NOMO-1 (cell line): ENCODE measurements at regions not wholly inside any gene's neighbourhood (a gene's known extent, or its start where the extent isn't known, plus 50 kb on each side); places are given as distances from the start of the nearest gene placed in this dataset.
"Not testable (repeated sequence)": the region's sequence is repeated elsewhere in the genome, so short reads cannot be mapped to it uniquely, and the experiment has no call there.

Source experiments
- DNase-seq, 2 experiments: peaks; one replicate each; lab custom pipeline; 2025; ENCODE audit not compliant: unreplicated experiment in 2 of 2; lab: John Stamatoyannopoulos, UW

- no peak for DNase-seq
These were observed 563.9 kb upstream of the SEMA6A start for GRCh38 chr5:117138523-117138922.

GRCh38 chr5:117135851-117136250 is 561.2 kb upstream of the SEMA6A start:
- no peak for DNase-seq

- no peak for DNase-seq
These were observed 558.6 kb upstream of the SEMA6A start for GRCh38 chr5:117133198-117133597.

GRCh38 chr5:117131876-117132275 is 557.3 kb upstream of the SEMA6A start:
- DNase-seq, result no peak

- no peak for DNase-seq
These were observed 556.5 kb upstream of the SEMA6A start for GRCh38 chr5:117131048-117131679.

- no peak for DNase-seq
These were observed 543.9 kb upstream of the SEMA6A start for GRCh38 chr5:117118499-117118898.

- not testable (repeated sequence) for DNase-seq
These were observed 542.7 kb upstream of the SEMA6A start for GRCh38 chr5:117117314-117117713.

GRCh38 chr5:117110548-117110947 is 535.9 kb upstream of the SEMA6A start:
- no peak for DNase-seq

- no peak for DNase-seq
These were observed 533.2 kb upstream of the SEMA6A start for GRCh38 chr5:117107859-117108258.

- no peak for DNase-seq
These were observed 529.1 kb upstream of the SEMA6A start for GRCh38 chr5:117103703-117104102.

GRCh38 chr5:117102591-117102990 is 528.0 kb upstream of the SEMA6A start:
- DNase-seq, result no peak

- no peak for DNase-seq
These were observed 525.6 kb upstream of the SEMA6A start for GRCh38 chr5:117100176-117100575.

GRCh38 chr5:117098094-117098493 is 523.5 kb upstream of the SEMA6A start:
- no peak for DNase-seq

GRCh38 chr5:117095346-117096332 is 521.0 kb upstream of the SEMA6A start:
- no peak for DNase-seq

- no peak for DNase-seq
These were observed 519.6 kb upstream of the SEMA6A start for GRCh38 chr5:117094114-117094815.

- no peak for DNase-seq
These were observed 519.0 kb upstream of the SEMA6A start for GRCh38 chr5:117093653-117094052.

- DNase-seq, result no peak
These were observed 514.4 kb upstream of the SEMA6A start for GRCh38 chr5:117089001-117089400.

- no peak for DNase-seq
These were observed 513.6 kb upstream of the SEMA6A start for GRCh38 chr5:117088176-117088575.

- no peak for DNase-seq
These were observed 509.4 kb upstream of the SEMA6A start for GRCh38 chr5:117084067-117084466.

GRCh38 chr5:117082977-117083376 is 508.4 kb upstream of the SEMA6A start:
- no peak for DNase-seq

- no peak for DNase-seq
These were observed 502.5 kb upstream of the SEMA6A start for GRCh38 chr5:117077142-117077541.
